ENCODE measurements at regions not wholly inside any gene's neighbourhood (a gene's known extent, or its start where the extent isn't known, plus 50 kb on each side); places are given as distances from the start of the nearest gene placed in this dataset.

GRCh38 chr1:218090459-218090858 lies 194.6 kb upstream of the RRP15 start:
- no peak for DNase-seq (ENCODE audit: extremely low read depth in 1 of 11, low read depth in 9 of 11, low spot score in 4 of 11)

GRCh38 chr1:218101409-218101808 lies 183.7 kb upstream of the RRP15 start:
- no peak for DNase-seq (ENCODE audit: extremely low read depth in 1 of 11, low read depth in 9 of 11, low spot score in 4 of 11)

GRCh38 chr1:218108034-218108433 lies 177.1 kb upstream of the RRP15 start:
- DNase-seq (ENCODE audit: extremely low read depth in 1 of 11, low read depth in 9 of 11, low spot score in 4 of 11): no peak

- DNase-seq (ENCODE audit: extremely low read depth in 1 of 11, low read depth in 9 of 11, low spot score in 4 of 11): no peak
These were observed 172.2 kb upstream of the RRP15 start for GRCh38 chr1:218112862-218113261.

GRCh38 chr1:218123968-218124367 lies 161.1 kb upstream of the RRP15 start:
- no peak for DNase-seq (ENCODE audit: extremely low read depth in 1 of 11, low read depth in 9 of 11, low spot score in 4 of 11)

- DNase-seq (ENCODE audit: extremely low read depth in 1 of 11, low read depth in 9 of 11, low spot score in 4 of 11): no peak
These were observed 149.7 kb upstream of the RRP15 start for GRCh38 chr1:218135371-218135770.

GRCh38 chr1:218139761-218140160 lies 145.3 kb upstream of the RRP15 start:
- DNase-seq (ENCODE audit: extremely low read depth in 1 of 11, low read depth in 9 of 11, low spot score in 4 of 11): no peak

GRCh38 chr1:218156595-218156994 lies 128.5 kb upstream of the RRP15 start:
- DNase-seq (ENCODE audit: extremely low read depth in 1 of 11, low read depth in 9 of 11, low spot score in 4 of 11): no peak

GRCh38 chr1:218163371-218163770 lies 121.7 kb upstream of the RRP15 start:
- DNase-seq (ENCODE audit: extremely low read depth in 1 of 11, low read depth in 9 of 11, low spot score in 4 of 11): no peak

GRCh38 chr1:218164111-218164929 lies 120.8 kb upstream of the RRP15 start:
- peak in 1 of 11 donors; percentile 12 for DNase-seq (ENCODE audit: extremely low read depth in 1 of 11, low read depth in 9 of 11, low spot score in 4 of 11)

- peak in 1 of 11 donors; percentile 7 for DNase-seq (ENCODE audit: extremely low read depth in 1 of 11, low read depth in 9 of 11, low spot score in 4 of 11)
These were observed 120.0 kb upstream of the RRP15 start for GRCh38 chr1:218164930-218165700.

- DNase-seq (ENCODE audit: extremely low read depth in 1 of 11, low read depth in 9 of 11, low spot score in 4 of 11): no peak
These were observed 119.4 kb upstream of the RRP15 start for GRCh38 chr1:218165701-218166114.

GRCh38 chr1:218166268-218166945 lies 118.7 kb upstream of the RRP15 start:
- DNase-seq (ENCODE audit: extremely low read depth in 1 of 11, low read depth in 9 of 11, low spot score in 4 of 11): no peak

GRCh38 chr1:218171302-218171893 lies 113.7 kb upstream of the RRP15 start:
- DNase-seq (ENCODE audit: extremely low read depth in 1 of 11, low read depth in 9 of 11, low spot score in 4 of 11): peak in 1 of 11 donors; percentile 37

GRCh38 chr1:218182455-218182854 lies 102.6 kb upstream of the RRP15 start:
- no peak for DNase-seq (ENCODE audit: extremely low read depth in 1 of 11, low read depth in 9 of 11, low spot score in 4 of 11)

- DNase-seq (ENCODE audit: extremely low read depth in 1 of 11, low read depth in 9 of 11, low spot score in 4 of 11): peak in 1 of 11 donors; percentile 1
These were observed 84.1 kb upstream of the RRP15 start for GRCh38 chr1:218200979-218201378.

GRCh38 chr1:218201601-218202000 lies 83.5 kb upstream of the RRP15 start:
- no peak for DNase-seq (ENCODE audit: extremely low read depth in 1 of 11, low read depth in 9 of 11, low spot score in 4 of 11)

- no peak for DNase-seq (ENCODE audit: extremely low read depth in 1 of 11, low read depth in 9 of 11, low spot score in 4 of 11)
These were observed 79.4 kb upstream of the RRP15 start for GRCh38 chr1:218205721-218206120.

- no peak for DNase-seq (ENCODE audit: extremely low read depth in 1 of 11, low read depth in 9 of 11, low spot score in 4 of 11)
These were observed 77.9 kb upstream of the RRP15 start for GRCh38 chr1:218207194-218207593.
